ENCODE measurements at regions not wholly inside any gene's neighbourhood (a gene's known extent, or its start where the extent isn't known, plus 50 kb on each side); places are given as distances from the start of the nearest gene placed in this dataset.

- Histone ChIP-seq H3K36me3 (ENCODE audit: control insufficient read depth in 2 of 2, insufficient read depth in 2 of 2, low read length in 2 of 2) (no peaks in the 10 kb centered on the region), H3K9ac (ENCODE audit: low read depth in 1 of 2, low read length in 2 of 2) (no peak overlapping the region), H3K9me3 (ENCODE audit: control insufficient read depth in 2 of 2, low read length in 2 of 2) (no peaks in the 10 kb centered on the region), H3K27me3 (ENCODE audit: control insufficient read depth in 2 of 2, insufficient read depth in 2 of 2, low read length in 2 of 2) (no peaks in the 10 kb centered on the region), H3K4me1 (ENCODE audit: control insufficient read depth in 2 of 2, insufficient read depth in 2 of 2, low read length in 2 of 2) (no peaks in the 10 kb centered on the region), H3K27ac (ENCODE audit: low read depth in 2 of 2, low read length in 2 of 2) (no peak overlapping the region), H3K4me3 (ENCODE audit: low read length in 2 of 2) (no peak overlapping the region)
These were observed 81.7 kb upstream of the CTNND2 start for GRCh38 chr5:11985993-11986392.

- H3K4me3 ChIP-seq (ENCODE audit: low read length in 2 of 2): no peak overlapping the region
- H3K27ac ChIP-seq (ENCODE audit: low read depth in 2 of 2, low read length in 2 of 2): no peak overlapping the region
- H3K9ac ChIP-seq (ENCODE audit: low read depth in 1 of 2, low read length in 2 of 2): no peak overlapping the region
- H3K4me1 ChIP-seq (ENCODE audit: control insufficient read depth in 2 of 2, insufficient read depth in 2 of 2, low read length in 2 of 2): no peaks in the 10 kb centered on the region
- H3K9me3 ChIP-seq (ENCODE audit: control insufficient read depth in 2 of 2, low read length in 2 of 2): no peaks in the 10 kb centered on the region
- H3K27me3 ChIP-seq (ENCODE audit: control insufficient read depth in 2 of 2, insufficient read depth in 2 of 2, low read length in 2 of 2): no peaks in the 10 kb centered on the region
- no peaks in the 10 kb centered on the region for H3K36me3 ChIP-seq (ENCODE audit: control insufficient read depth in 2 of 2, insufficient read depth in 2 of 2, low read length in 2 of 2)
These were observed 80.0 kb upstream of the CTNND2 start for GRCh38 chr5:11984196-11984595.

GRCh38 chr5:11981986-11982385 is 77.7 kb upstream of the CTNND2 start:
- no peak overlapping the region for H3K9ac ChIP-seq (ENCODE audit: low read depth in 1 of 2, low read length in 2 of 2)
- no peaks in the 10 kb centered on the region for H3K36me3 ChIP-seq (ENCODE audit: control insufficient read depth in 2 of 2, insufficient read depth in 2 of 2, low read length in 2 of 2)
- no peaks in the 10 kb centered on the region for H3K27me3 ChIP-seq (ENCODE audit: control insufficient read depth in 2 of 2, insufficient read depth in 2 of 2, low read length in 2 of 2)
- no peaks in the 10 kb centered on the region for H3K4me1 ChIP-seq (ENCODE audit: control insufficient read depth in 2 of 2, insufficient read depth in 2 of 2, low read length in 2 of 2)
- H3K9me3 ChIP-seq (ENCODE audit: control insufficient read depth in 2 of 2, low read length in 2 of 2): no peaks in the 10 kb centered on the region
- no peak overlapping the region for H3K4me3 ChIP-seq (ENCODE audit: low read length in 2 of 2)
- H3K27ac ChIP-seq (ENCODE audit: low read depth in 2 of 2, low read length in 2 of 2): no peak overlapping the region

GRCh38 chr5:11977904-11978303 is 73.7 kb upstream of the CTNND2 start:
- Histone ChIP-seq H3K9ac (ENCODE audit: low read depth in 1 of 2, low read length in 2 of 2) (no peak overlapping the region), H3K27me3 (ENCODE audit: control insufficient read depth in 2 of 2, insufficient read depth in 2 of 2, low read length in 2 of 2) (no peaks in the 10 kb centered on the region), H3K36me3 (ENCODE audit: control insufficient read depth in 2 of 2, insufficient read depth in 2 of 2, low read length in 2 of 2) (no peaks in the 10 kb centered on the region), H3K27ac (ENCODE audit: low read depth in 2 of 2, low read length in 2 of 2) (no peak overlapping the region), H3K4me3 (ENCODE audit: low read length in 2 of 2) (no peak overlapping the region), H3K9me3 (ENCODE audit: control insufficient read depth in 2 of 2, low read length in 2 of 2) (no peaks in the 10 kb centered on the region), H3K4me1 (ENCODE audit: control insufficient read depth in 2 of 2, insufficient read depth in 2 of 2, low read length in 2 of 2) (no peaks in the 10 kb centered on the region)

GRCh38 chr5:11973469-11973868 is 69.2 kb upstream of the CTNND2 start:
- no peaks in the 10 kb centered on the region for H3K9me3 ChIP-seq (ENCODE audit: control insufficient read depth in 2 of 2, low read length in 2 of 2)
- H3K27ac ChIP-seq (ENCODE audit: low read depth in 2 of 2, low read length in 2 of 2): no peak overlapping the region
- no peaks in the 10 kb centered on the region for H3K4me1 ChIP-seq (ENCODE audit: control insufficient read depth in 2 of 2, insufficient read depth in 2 of 2, low read length in 2 of 2)
- no peaks in the 10 kb centered on the region for H3K27me3 ChIP-seq (ENCODE audit: control insufficient read depth in 2 of 2, insufficient read depth in 2 of 2, low read length in 2 of 2)
- no peaks in the 10 kb centered on the region for H3K36me3 ChIP-seq (ENCODE audit: control insufficient read depth in 2 of 2, insufficient read depth in 2 of 2, low read length in 2 of 2)
- H3K4me3 ChIP-seq (ENCODE audit: low read length in 2 of 2): no peak overlapping the region
- no peak overlapping the region for H3K9ac ChIP-seq (ENCODE audit: low read depth in 1 of 2, low read length in 2 of 2)

GRCh38 chr5:11963227-11963626 is 59.0 kb upstream of the CTNND2 start:
- Histone ChIP-seq H3K27me3 (ENCODE audit: control insufficient read depth in 2 of 2, insufficient read depth in 2 of 2, low read length in 2 of 2) (no peaks in the 10 kb centered on the region), H3K9me3 (ENCODE audit: control insufficient read depth in 2 of 2, low read length in 2 of 2) (no peaks in the 10 kb centered on the region), H3K9ac (ENCODE audit: low read depth in 1 of 2, low read length in 2 of 2) (no peak overlapping the region), H3K4me3 (ENCODE audit: low read length in 2 of 2) (no peak overlapping the region), H3K36me3 (ENCODE audit: control insufficient read depth in 2 of 2, insufficient read depth in 2 of 2, low read length in 2 of 2) (no peaks in the 10 kb centered on the region), H3K4me1 (ENCODE audit: control insufficient read depth in 2 of 2, insufficient read depth in 2 of 2, low read length in 2 of 2) (no peaks in the 10 kb centered on the region), H3K27ac (ENCODE audit: low read depth in 2 of 2, low read length in 2 of 2) (no peak overlapping the region)

GRCh38 chr5:11962122-11962521 is 57.9 kb upstream of the CTNND2 start:
- no peaks in the 10 kb centered on the region for H3K27me3 ChIP-seq (ENCODE audit: control insufficient read depth in 2 of 2, insufficient read depth in 2 of 2, low read length in 2 of 2)
- H3K4me3 ChIP-seq (ENCODE audit: low read length in 2 of 2): no peak overlapping the region
- H3K9ac ChIP-seq (ENCODE audit: low read depth in 1 of 2, low read length in 2 of 2): no peak overlapping the region
- H3K27ac ChIP-seq (ENCODE audit: low read depth in 2 of 2, low read length in 2 of 2): no peak overlapping the region
- H3K9me3 ChIP-seq (ENCODE audit: control insufficient read depth in 2 of 2, low read length in 2 of 2): no peaks in the 10 kb centered on the region
- no peaks in the 10 kb centered on the region for H3K4me1 ChIP-seq (ENCODE audit: control insufficient read depth in 2 of 2, insufficient read depth in 2 of 2, low read length in 2 of 2)
- no peaks in the 10 kb centered on the region for H3K36me3 ChIP-seq (ENCODE audit: control insufficient read depth in 2 of 2, insufficient read depth in 2 of 2, low read length in 2 of 2)

GRCh38 chr5:11958321-11958720 is 54.1 kb upstream of the CTNND2 start:
- H3K9me3 ChIP-seq (ENCODE audit: control insufficient read depth in 2 of 2, low read length in 2 of 2): no peaks in the 10 kb centered on the region
- H3K27me3 ChIP-seq (ENCODE audit: control insufficient read depth in 2 of 2, insufficient read depth in 2 of 2, low read length in 2 of 2): no peaks in the 10 kb centered on the region
- no peak overlapping the region for H3K9ac ChIP-seq (ENCODE audit: low read depth in 1 of 2, low read length in 2 of 2)
- no peak overlapping the region for H3K27ac ChIP-seq (ENCODE audit: low read depth in 2 of 2, low read length in 2 of 2)
- no peak overlapping the region for H3K4me3 ChIP-seq (ENCODE audit: low read length in 2 of 2)
- no peaks in the 10 kb centered on the region for H3K36me3 ChIP-seq (ENCODE audit: control insufficient read depth in 2 of 2, insufficient read depth in 2 of 2, low read length in 2 of 2)
- no peaks in the 10 kb centered on the region for H3K4me1 ChIP-seq (ENCODE audit: control insufficient read depth in 2 of 2, insufficient read depth in 2 of 2, low read length in 2 of 2)

- H3K9ac ChIP-seq (ENCODE audit: low read depth in 1 of 2, low read length in 2 of 2): no peak overlapping the region
- no peak overlapping the region for H3K4me3 ChIP-seq (ENCODE audit: low read length in 2 of 2)
- H3K27me3 ChIP-seq (ENCODE audit: control insufficient read depth in 2 of 2, insufficient read depth in 2 of 2, low read length in 2 of 2): no peaks in the 10 kb centered on the region
- H3K4me1 ChIP-seq (ENCODE audit: control insufficient read depth in 2 of 2, insufficient read depth in 2 of 2, low read length in 2 of 2): no peaks in the 10 kb centered on the region
- no peaks in the 10 kb centered on the region for H3K9me3 ChIP-seq (ENCODE audit: control insufficient read depth in 2 of 2, low read length in 2 of 2)
- no peaks in the 10 kb centered on the region for H3K36me3 ChIP-seq (ENCODE audit: control insufficient read depth in 2 of 2, insufficient read depth in 2 of 2, low read length in 2 of 2)
- no peak overlapping the region for H3K27ac ChIP-seq (ENCODE audit: low read depth in 2 of 2, low read length in 2 of 2)
These were observed 51.1 kb upstream of the CTNND2 start for GRCh38 chr5:11955331-11955730.

Data from mucosa of rectum (tissue), 2 donors.